NB4 (cell line): ENCODE measurements at regions not wholly inside any gene's neighbourhood (a gene's known extent, or its start where the extent isn't known, plus 50 kb on each side); places are given as distances from the start of the nearest gene placed in this dataset.

ENCODE experiments used
- DNase-seq: peaks from one replicate; pipeline ENCODE4 v3.0.0; 2010; ENCODE audit warnings: low read depth
- H3K4me3 ChIP-seq: one replicate; pipeline ENCODE4 v1.5.1; 2011; ENCODE audit warnings: mild to moderate bottlenecking, low read depth, low read length, moderate library complexity
- MYC ChIP-seq: IDR thresholded peaks from 2 replicates; pipeline ENCODE4 v1.6.1; 2011; ENCODE audit warnings: low read depth, low read length
- POLR2A ChIP-seq: IDR thresholded peaks from 2 replicates; pipeline ENCODE4 v1.6.1; 2011; ENCODE audit warnings: mild to moderate bottlenecking; ENCODE audit not compliant: insufficient read length; ENCODE audit errors: extremely low read depth
- TF ChIP-seq, protein P1 (sequence below): IDR thresholded peaks from one replicate; pipeline ENCODE4 v1.5.1; 2012; ENCODE audit warnings: low read depth, low read length
- TF ChIP-seq, protein P2 (sequence below): IDR thresholded peaks from 2 replicates; pipeline ENCODE4 v1.6.1; 2011; ENCODE audit warnings: low read depth, low read length

DNA sequence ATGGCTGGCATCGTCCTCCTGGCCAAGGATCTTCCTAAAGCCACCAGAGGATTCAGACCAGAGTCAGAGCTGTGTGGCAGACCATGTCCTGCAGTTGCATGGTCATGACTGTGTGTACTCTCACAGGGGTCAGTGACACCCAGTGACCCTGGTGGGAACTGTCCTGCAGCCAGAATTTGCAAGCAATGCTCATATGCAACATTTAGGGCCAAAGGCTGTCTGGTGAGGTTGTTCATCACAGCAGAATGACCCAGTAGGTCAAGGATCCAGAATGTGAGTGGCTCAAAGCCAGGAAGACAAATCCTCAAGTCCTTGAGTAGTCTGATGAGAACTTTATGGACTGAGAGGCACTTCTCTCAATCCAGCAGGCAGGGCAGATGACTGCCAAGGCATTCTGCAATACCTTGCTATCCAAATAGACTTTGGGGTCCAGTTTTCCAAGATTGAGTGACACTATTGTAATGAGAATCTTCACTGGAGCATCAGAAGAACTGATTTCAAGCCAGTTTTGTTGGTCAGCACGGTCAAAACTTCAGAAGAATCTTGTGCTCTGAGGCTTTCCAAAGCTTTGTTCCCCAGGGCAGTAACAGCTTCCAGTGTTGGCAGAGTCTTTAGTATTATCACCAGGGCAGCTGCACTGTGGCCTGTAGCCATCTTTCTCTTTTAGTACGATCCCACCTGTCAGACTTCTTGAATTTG is 122.0 kb downstream of the PTCSC3 start:
- DNase-seq = no peak
- H3K4me3 ChIP-seq = no peak overlapping the region
- TF ChIP-seq, protein P1, sequence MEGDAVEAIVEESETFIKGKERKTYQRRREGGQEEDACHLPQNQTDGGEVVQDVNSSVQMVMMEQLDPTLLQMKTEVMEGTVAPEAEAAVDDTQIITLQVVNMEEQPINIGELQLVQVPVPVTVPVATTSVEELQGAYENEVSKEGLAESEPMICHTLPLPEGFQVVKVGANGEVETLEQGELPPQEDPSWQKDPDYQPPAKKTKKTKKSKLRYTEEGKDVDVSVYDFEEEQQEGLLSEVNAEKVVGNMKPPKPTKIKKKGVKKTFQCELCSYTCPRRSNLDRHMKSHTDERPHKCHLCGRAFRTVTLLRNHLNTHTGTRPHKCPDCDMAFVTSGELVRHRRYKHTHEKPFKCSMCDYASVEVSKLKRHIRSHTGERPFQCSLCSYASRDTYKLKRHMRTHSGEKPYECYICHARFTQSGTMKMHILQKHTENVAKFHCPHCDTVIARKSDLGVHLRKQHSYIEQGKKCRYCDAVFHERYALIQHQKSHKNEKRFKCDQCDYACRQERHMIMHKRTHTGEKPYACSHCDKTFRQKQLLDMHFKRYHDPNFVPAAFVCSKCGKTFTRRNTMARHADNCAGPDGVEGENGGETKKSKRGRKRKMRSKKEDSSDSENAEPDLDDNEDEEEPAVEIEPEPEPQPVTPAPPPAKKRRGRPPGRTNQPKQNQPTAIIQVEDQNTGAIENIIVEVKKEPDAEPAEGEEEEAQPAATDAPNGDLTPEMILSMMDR = no peak
- TF ChIP-seq, protein P2, sequence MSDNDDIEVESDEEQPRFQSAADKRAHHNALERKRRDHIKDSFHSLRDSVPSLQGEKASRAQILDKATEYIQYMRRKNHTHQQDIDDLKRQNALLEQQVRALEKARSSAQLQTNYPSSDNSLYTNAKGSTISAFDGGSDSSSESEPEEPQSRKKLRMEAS = no peak
- TF ChIP-seq MYC = no peak
- TF ChIP-seq POLR2A = no peak

DNA sequence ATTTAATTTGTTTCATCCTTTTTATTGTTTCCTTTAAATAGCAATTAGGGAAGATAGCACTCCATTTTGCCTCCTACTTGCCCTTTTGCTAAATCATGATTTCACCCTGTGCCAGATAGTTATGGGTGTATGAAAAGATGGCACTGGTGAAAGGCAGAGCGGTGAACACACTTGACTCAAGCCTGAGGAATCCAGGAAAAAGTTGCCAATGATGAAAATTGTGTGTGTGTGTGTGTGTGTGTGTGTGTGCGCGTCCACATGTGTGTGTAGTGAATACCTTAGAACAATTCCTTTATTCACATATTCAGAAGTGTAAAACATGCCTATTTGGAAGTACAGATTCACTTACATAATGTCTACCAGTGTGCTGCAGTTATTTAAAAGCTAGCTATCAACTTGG is 123.8 kb downstream of the PTCSC3 start:
- no peak for DNase-seq
- TF ChIP-seq, protein P2 = no peak
- TF ChIP-seq, protein P1 = no peak
- TF ChIP-seq POLR2A (no peak), MYC (no peak)
- H3K4me3 ChIP-seq = no peak overlapping the region

DNA sequence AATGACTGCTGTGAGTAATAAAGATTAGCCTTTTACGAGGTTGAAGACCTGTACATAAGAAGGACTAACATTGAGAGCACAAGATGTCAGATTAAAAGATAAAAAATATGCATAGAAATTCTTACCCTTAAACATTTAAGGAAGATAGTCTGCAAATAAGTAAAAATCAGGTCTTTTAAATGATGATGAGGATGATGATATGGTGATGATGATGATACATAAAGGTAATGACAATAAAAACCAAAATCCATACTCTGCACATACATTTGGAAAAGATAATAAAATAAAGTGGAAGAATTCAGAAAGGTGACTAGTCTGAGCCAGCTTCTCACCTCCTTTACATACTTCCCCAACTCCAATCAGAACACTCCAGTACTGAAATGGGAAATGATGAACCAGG is 124.5 kb downstream of the PTCSC3 start:
- no peak for TF ChIP-seq MYC
- no peak for TF ChIP-seq POLR2A
- TF ChIP-seq, protein P1 = no peak
- TF ChIP-seq, protein P2 = no peak
- H3K4me3 ChIP-seq = no peak overlapping the region
- no peak for DNase-seq

DNA sequence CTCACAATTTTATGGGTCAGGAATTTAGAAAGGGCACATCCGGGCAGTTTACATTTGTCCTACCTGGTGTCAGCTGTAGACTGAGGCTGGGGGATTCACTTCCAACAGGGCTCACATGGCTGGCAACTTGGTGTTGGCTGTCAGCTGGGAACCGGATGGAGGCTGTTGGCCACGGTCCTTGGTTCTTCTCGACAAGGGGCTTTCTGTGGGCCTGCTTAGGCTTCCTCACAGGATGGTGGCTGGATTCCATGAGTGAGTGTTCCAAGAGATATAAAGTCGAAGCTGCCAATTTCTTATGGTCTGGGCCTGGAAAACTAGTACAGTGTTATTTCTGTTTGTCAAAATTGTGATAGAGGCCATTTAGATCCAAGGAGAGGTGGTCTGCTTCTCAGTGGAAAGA is 127.9 kb downstream of the PTCSC3 start:
- no peak overlapping the region for H3K4me3 ChIP-seq
- DNase-seq = no peak
- no peak for TF ChIP-seq POLR2A
- TF ChIP-seq, protein P1 = no peak
- TF ChIP-seq, protein P2 = no peak
- TF ChIP-seq MYC = no peak

DNA sequence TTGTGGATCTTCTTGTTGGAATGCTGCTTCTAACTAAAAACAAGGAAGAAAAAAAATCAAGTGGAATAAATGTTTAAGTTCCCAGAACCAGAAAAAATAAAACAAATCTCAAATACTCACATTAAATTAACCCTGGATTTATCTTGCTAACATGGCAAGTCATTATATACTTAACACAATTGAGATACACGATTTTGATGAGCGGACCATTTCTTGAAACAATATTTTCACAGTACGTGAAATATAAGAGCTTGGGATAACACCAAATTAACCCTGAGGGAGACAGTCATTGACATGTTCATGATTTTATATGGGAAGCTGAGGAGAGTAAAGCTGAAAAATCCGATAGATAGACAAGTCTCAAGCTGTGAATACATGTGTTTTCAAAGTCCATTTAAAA is 128.6 kb downstream of the PTCSC3 start:
- H3K4me3 ChIP-seq = no peak overlapping the region
- DNase-seq = no peak
- TF ChIP-seq MYC = no peak
- TF ChIP-seq, protein P1 = no peak
- TF ChIP-seq, protein P2 = no peak
- TF ChIP-seq POLR2A = no peak
